Hepatocyte (in vitro differentiated cells): ENCODE measurements at regions not wholly inside any gene's neighbourhood (a gene's known extent, or its start where the extent isn't known, plus 50 kb on each side); places are given as distances from the start of the nearest gene placed in this dataset.

Experiments
- DNase-seq: peaks from one replicate; pipeline ENCODE4 v3.0.0-alpha.2; 2016; ENCODE audit warnings: low spot score
- H2AFZ ChIP-seq: fragments of 200-600 bp; sonication (generic); 2 replicates; pipeline ENCODE4 v1.6.0; 2016; ENCODE audit warnings: antibody characterized with exemption, mild to moderate bottlenecking
- H3K27ac ChIP-seq: fragments of 200-600 bp; sonication (generic); 2 replicates; pipeline ENCODE4 v1.5.1; 2016; ENCODE audit warnings: mild to moderate bottlenecking
- H3K27me3 ChIP-seq: fragments of 200-600 bp; sonication (generic); 2 replicates; pipeline ENCODE4 v1.6.1; 2016
- H3K36me3 ChIP-seq: fragments of 200-600 bp; sonication (generic); replicated peaks from 2 replicates; pipeline ENCODE4 v1.5.1; 2016; ENCODE audit warnings: low read depth; ENCODE audit not compliant: insufficient read depth
- H3K4me1 ChIP-seq: fragments of 200-600 bp; sonication (generic); 2 replicates; pipeline ENCODE4 v1.5.1; 2016; ENCODE audit warnings: mild to moderate bottlenecking, moderate library complexity; ENCODE audit not compliant: insufficient read depth
- H3K4me2 ChIP-seq: fragments of 200-600 bp; sonication (generic); 2 replicates; pipeline ENCODE4 v1.6.0; 2016
- H3K4me3 ChIP-seq: fragments of 200-600 bp; sonication (generic); 2 replicates; pipeline ENCODE4 v1.5.1; 2016; ENCODE audit warnings: mild to moderate bottlenecking
- H3K79me2 ChIP-seq: fragments of 200-600 bp; sonication (generic); 2 replicates; pipeline ENCODE4 v1.6.0; 2017; ENCODE audit warnings: mild to moderate bottlenecking
- H3K9me2 ChIP-seq: fragments of 200-600 bp; sonication (generic); replicated peaks from 2 replicates; pipeline ENCODE4 v1.6.0; 2017; ENCODE audit warnings: mild to moderate bottlenecking; ENCODE audit not compliant: insufficient read depth
- H3K9me3 ChIP-seq: fragments of 200-600 bp; sonication (generic); 2 replicates; pipeline ENCODE4 v1.5.1; 2016; ENCODE audit warnings: low read depth, mild to moderate bottlenecking
- H4K20me1 ChIP-seq: fragments of 200-600 bp; sonication (generic); 2 replicates; pipeline ENCODE4 v1.6.0; 2016; ENCODE audit warnings: mild to moderate bottlenecking; ENCODE audit not compliant: insufficient read depth, poor library complexity, severe bottlenecking
- CTCF ChIP-seq: fragments of 200-600 bp; sonication (generic); IDR thresholded peaks from 2 replicates; pipeline ENCODE4 v1.5.1; 2016; ENCODE audit warnings: antibody characterized with exemption, mild to moderate bottlenecking; ENCODE audit not compliant: poor library complexity
- EZH2 ChIP-seq: fragments of 200-600 bp; sonication (generic); IDR thresholded peaks from 2 replicates; pipeline ENCODE4 v1.6.1; 2016; ENCODE audit warnings: antibody characterized with exemption, mild to moderate bottlenecking, borderline replicate concordance
- EZH2phosphoT487 ChIP-seq: fragments of 200-600 bp; sonication (generic); IDR thresholded peaks from one replicate; pipeline ENCODE4 v1.6.1; 2018; ENCODE audit warnings: antibody characterized with exemption, mild to moderate bottlenecking, low read depth, moderate library complexity; ENCODE audit not compliant: unreplicated experiment, severe bottlenecking
- WGBS: methylation state at CpG from one replicate; pipeline ENCODE4 v1.1.6; 2016; ENCODE audit warnings: low lambda C conversion rate; ENCODE audit errors: missing lambda C conversion rate; 5-methylcytosine and 5-hydroxymethylcytosine counted together

DNA sequence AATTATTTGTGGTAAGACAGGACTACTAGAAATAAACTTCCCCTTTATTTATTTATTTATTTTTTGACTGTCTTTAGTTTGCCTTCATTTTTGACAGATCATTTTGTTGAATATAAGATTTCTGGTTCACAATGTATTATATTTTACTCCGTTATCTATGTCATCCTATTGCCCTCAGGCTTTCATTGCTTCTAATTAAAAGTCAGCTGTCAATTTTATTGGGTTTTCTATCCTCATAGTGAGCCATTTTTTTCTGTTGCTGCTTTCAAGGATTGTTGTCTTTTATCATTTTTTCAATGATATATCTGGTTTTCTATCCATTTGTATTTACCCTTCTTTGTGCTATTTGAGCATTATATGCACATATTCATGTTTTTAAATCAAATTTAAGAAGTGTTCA is 866.2 kb downstream of the LRRIQ3 start:
- DNase-seq = no peak
- no peaks in the 10 kb centered on the region for H3K4me1 ChIP-seq
- TF ChIP-seq CTCF (no peak), EZH2phosphoT487 (no peak), EZH2 (no peak)
- H3K27me3 ChIP-seq = no peaks in the 10 kb centered on the region
- 92% methylated on average over 1 of the region's 1 CpG for WGBS
- H4K20me1 ChIP-seq = no peaks in the 10 kb centered on the region
- H3K4me3 ChIP-seq = no peak overlapping the region
- H2AFZ ChIP-seq = no peak overlapping the region
- H3K36me3 ChIP-seq = no peaks in the 10 kb centered on the region
- H3K9me2 ChIP-seq = no peaks in the 10 kb centered on the region
- peaks cover 3% of the 10 kb centered on the region for H3K9me3 ChIP-seq
- H3K27ac ChIP-seq = no peak overlapping the region
- H3K79me2 ChIP-seq = no peaks in the 10 kb centered on the region
- H3K4me2 ChIP-seq = no peak overlapping the region

DNA sequence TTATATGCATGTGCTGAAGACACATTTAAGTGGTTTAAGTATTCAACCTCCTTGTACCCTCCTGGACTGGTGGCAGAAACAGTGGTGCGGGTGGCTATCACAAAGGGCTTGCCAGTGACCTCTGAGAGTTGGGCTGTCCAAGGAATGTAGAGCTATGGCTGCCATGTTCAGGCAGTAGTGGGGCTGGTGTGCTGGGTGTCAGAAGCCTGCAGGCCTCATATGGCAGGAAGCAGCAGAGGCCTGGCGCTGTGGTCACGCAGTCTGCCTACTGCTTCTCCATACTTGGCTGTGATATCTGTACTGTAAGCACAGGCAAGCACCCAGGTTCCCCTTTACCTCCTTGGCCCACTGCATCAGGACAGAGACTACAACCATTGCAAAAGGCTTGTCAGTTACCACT is 870.0 kb downstream of the LRRIQ3 start:
- Histone ChIP-seq H3K9me3 (peaks cover 3% of the 10 kb centered on the region), H3K36me3 (no peaks in the 10 kb centered on the region), H3K4me1 (no peaks in the 10 kb centered on the region), H3K27ac (no peak overlapping the region), H2AFZ (no peak overlapping the region), H4K20me1 (no peaks in the 10 kb centered on the region), H3K9me2 (no peaks in the 10 kb centered on the region), H3K79me2 (no peaks in the 10 kb centered on the region), H3K4me2 (no peak overlapping the region), H3K4me3 (no peak overlapping the region), H3K27me3 (no peaks in the 10 kb centered on the region)
- WGBS = 93% methylated on average over 3 of the region's 3 CpGs
- no peak for DNase-seq
- TF ChIP-seq EZH2 (no peak), EZH2phosphoT487 (no peak), CTCF (no peak)

DNA sequence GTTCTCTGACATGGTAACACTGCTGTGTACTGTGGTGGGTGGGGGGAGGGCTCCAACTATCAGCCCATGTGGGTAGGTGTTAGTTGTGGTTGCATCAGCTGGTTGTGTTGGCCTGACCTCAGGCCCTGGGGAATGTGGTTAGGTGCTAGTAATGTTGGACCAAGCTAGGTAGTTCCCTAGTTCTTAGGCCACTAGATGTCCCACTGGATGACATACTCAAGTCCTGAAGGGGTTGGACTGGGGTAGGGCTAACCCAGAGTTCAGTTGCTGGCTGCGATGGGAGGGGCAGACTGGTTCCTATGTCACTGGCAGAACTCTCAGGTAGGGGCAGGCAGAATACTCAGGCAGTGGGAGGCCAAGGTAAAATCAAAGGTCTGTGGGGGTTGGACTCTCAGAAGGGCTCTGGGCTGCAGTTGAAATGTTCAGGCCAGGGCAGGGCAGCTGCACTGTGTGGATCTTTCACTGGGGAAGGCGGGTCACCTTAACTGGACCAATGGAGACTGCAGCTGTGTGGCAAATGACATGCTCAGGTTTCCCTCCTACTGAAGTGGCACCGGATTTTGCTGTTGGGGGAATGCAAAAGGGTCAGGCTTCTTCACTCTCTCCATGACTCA is 870.7 kb downstream of the LRRIQ3 start:
- H3K4me2 ChIP-seq = no peak overlapping the region
- DNase-seq = no peak
- no peak overlapping the region for H3K4me3 ChIP-seq
- no peak overlapping the region for H2AFZ ChIP-seq
- TF ChIP-seq EZH2 (no peak), CTCF (no peak), EZH2phosphoT487 (no peak)
- H3K27me3 ChIP-seq = no peaks in the 10 kb centered on the region
- 94% methylated on average over 3 of the region's 3 CpGs for WGBS
- no peaks in the 10 kb centered on the region for H3K9me2 ChIP-seq
- no peaks in the 10 kb centered on the region for H3K36me3 ChIP-seq
- H3K4me1 ChIP-seq = no peaks in the 10 kb centered on the region
- H4K20me1 ChIP-seq = no peaks in the 10 kb centered on the region
- no peaks in the 10 kb centered on the region for H3K79me2 ChIP-seq
- no peak overlapping the region for H3K27ac ChIP-seq
- peaks cover 3% of the 10 kb centered on the region for H3K9me3 ChIP-seq

- Histone ChIP-seq H3K27ac (no peak overlapping the region), H3K4me2 (no peak overlapping the region), H3K36me3 (no peaks in the 10 kb centered on the region), H3K4me1 (no peaks in the 10 kb centered on the region), H3K27me3 (no peaks in the 10 kb centered on the region), H2AFZ (no peak overlapping the region), H4K20me1 (no peaks in the 10 kb centered on the region), H3K9me3 (peaks cover 2% of the 10 kb centered on the region), H3K79me2 (no peaks in the 10 kb centered on the region), H3K4me3 (no peak overlapping the region), H3K9me2 (no peaks in the 10 kb centered on the region)
- no peak for DNase-seq
- TF ChIP-seq EZH2 (no peak), EZH2phosphoT487 (no peak), CTCF (no peak)
- 90% methylated on average over 5 of the region's 5 CpGs for WGBS
Measured at GRCh38 chr1:73326663-73327062, 871.3 kb downstream of the LRRIQ3 start.
